PC-9 (cell line): ENCODE measurements at regions not wholly inside any gene's neighbourhood (a gene's known extent, or its start where the extent isn't known, plus 50 kb on each side); places are given as distances from the start of the nearest gene placed in this dataset.

Experiments
- EZH2 ChIP-seq: fragments of 200-600 bp; sonication (generic); IDR thresholded peaks from 2 replicates; pipeline ENCODE4 v1.8.0; 2017; ENCODE audit warnings: antibody characterized with exemption, low read depth
- TF ChIP-seq, protein P1 (sequence below): fragments of 200-600 bp; sonication (generic); conservative IDR thresholded peaks from 2 replicates; pipeline ENCODE4 v1.6.1; 2017; ENCODE audit warnings: mixed run types, antibody characterized with exemption, mild to moderate bottlenecking, moderate library complexity

DNA sequence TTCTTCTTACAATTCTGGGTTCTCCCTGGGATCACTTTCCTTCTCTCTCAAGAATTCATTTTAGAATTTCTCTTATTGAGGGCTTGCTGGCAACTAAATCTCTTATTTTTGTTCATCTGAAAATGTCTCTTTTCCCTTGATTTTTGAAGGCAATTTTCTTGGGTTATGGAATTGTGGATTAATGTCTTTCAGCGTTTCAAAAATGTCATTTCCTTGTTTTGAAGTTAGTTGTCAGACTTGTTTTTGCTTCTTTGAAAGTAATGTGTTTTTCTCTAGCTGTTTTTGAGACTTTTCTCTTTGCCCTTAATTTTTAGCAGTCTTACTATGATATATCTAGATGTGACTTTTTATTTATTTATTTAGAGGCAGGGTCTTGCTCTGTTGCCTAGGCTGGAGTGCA is 205.7 kb downstream of the CHIC2 start:
- TF ChIP-seq, protein P1, sequence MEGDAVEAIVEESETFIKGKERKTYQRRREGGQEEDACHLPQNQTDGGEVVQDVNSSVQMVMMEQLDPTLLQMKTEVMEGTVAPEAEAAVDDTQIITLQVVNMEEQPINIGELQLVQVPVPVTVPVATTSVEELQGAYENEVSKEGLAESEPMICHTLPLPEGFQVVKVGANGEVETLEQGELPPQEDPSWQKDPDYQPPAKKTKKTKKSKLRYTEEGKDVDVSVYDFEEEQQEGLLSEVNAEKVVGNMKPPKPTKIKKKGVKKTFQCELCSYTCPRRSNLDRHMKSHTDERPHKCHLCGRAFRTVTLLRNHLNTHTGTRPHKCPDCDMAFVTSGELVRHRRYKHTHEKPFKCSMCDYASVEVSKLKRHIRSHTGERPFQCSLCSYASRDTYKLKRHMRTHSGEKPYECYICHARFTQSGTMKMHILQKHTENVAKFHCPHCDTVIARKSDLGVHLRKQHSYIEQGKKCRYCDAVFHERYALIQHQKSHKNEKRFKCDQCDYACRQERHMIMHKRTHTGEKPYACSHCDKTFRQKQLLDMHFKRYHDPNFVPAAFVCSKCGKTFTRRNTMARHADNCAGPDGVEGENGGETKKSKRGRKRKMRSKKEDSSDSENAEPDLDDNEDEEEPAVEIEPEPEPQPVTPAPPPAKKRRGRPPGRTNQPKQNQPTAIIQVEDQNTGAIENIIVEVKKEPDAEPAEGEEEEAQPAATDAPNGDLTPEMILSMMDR, result no peak
- no peak for TF ChIP-seq EZH2
